GM19328 (cell line): ENCODE measurements at regions not wholly inside any gene's neighbourhood (a gene's known extent, or its start where the extent isn't known, plus 50 kb on each side); places are given as distances from the start of the nearest gene placed in this dataset.
"Not testable (repeated sequence)": the region's sequence is repeated elsewhere in the genome, so short reads cannot be mapped to it uniquely, and the experiment has no call there.

Experiments
- ATAC-seq: cut with Tn5 transposase; IDR thresholded peaks from one replicate; pipeline ENCODE4 v1.9.1; 2021; ENCODE audit warnings: mild to moderate bottlenecking, moderate library complexity; ENCODE audit not compliant: unreplicated experiment

DNA sequence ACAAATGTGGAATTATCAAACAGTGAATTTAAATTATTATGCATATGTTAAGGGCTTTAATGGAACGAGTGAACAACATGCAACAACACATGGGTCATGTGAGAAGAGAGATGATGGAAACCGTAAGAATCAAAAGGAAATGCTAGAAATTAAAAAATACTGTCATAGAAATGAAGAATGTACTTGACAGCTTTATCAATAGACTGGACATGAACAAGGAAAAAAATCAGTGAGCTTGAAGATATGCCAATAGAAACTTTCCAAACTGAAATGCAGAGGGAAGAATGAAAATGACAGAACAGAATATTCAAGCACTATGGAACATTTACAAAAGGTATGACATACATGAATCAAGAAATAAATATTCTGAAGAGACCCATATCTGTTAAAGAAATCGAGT lies 117.7 kb upstream of the KCNJ3 start:
- no peak for ATAC-seq

DNA sequence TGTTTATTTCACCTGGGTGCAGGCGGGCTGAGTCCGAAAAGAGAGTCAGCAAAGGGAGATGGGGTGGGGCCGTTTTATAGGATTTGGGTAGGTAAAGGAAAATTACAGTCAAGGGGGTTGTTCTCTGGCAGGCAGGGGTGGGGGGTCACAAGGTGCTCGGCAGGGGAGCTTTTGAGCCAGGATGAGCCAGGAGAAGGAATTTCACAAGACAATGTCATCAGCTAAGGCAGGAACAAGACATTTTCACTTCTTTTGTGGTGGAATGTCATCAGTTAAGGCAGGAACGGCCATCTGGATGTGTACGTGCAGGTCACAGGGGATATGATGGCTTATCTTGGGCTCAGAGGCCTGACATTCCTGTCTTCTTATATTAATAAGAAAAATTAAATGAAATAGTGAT lies 115.8 kb upstream of the KCNJ3 start:
- ATAC-seq, result not testable (repeated sequence)

DNA sequence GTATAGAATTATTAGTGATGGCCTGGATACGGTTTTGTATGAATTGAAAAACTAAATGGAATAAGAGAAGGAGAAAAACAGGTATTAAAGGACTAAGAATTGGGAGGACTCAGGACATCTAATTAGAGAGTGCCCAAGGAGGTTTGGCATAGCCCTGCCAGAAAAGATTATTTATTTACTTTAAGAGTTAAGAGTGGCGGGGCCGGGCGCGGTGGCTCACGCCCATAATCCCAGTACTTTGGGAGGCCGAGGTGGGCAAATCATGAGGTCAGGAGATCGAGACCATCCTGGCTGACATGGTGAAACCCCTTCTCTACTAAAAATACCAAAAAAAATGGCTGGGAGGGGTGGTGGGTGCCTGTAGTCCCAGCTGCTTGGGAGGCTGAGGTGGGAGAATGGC lies 115.2 kb upstream of the KCNJ3 start:
- ATAC-seq, result not testable (repeated sequence)

DNA sequence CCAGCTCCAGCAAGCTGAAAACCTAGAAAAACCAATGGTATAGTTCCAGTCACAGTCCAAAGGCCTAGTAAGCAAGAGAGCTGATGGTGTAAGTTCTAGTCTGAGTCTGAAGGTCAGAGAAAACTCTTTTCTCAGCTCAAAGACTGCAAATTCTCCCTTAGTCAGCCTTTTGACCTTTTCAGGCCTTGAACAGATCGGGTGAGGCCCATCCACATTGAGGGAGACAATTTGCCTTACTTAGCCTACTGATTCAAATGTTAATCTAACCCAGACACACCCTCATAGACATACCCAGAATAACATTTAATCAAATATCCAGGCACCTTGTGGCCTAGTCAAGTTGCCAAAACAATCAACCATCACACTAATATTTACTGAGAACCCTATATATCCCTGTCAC lies 110.8 kb upstream of the KCNJ3 start:
- no peak for ATAC-seq

DNA sequence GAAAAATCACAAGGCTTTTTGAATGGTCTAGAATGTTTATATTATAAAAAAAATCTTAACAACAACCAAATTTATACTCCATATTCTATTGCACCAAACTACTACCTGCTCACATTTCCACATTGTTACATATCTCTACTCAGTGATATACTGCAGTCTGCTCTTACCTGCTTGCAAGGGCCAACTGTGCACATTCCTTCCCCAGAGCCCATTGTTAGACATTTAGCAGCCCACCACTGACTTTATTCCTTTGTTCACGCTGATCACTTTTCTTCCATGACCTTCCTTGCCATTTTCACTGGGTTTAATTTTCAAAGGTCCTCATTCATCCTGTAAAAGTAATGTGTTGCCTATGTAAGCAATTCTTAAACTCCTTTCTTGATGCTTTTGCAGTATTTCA lies 109.7 kb upstream of the KCNJ3 start:
- no peak for ATAC-seq

DNA sequence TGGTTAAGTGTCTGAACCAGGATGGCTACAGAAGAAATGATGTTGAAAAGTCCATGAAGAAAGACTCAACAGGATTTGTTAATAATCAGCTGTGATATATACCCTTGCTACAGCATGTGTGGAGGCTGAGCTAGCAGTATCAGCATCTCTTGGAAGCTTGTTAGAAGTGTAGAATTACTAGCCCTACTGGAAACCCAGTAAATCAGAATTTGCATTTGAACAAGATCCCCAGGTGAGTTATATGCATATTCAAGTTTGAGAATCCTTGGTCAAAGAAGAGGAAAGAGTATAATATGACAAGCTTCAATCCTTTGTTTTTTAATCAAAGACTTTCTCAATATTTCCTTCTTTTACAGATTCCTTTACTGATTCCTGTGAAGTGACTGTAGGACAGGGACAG lies 109.0 kb upstream of the KCNJ3 start:
- no peak for ATAC-seq

DNA sequence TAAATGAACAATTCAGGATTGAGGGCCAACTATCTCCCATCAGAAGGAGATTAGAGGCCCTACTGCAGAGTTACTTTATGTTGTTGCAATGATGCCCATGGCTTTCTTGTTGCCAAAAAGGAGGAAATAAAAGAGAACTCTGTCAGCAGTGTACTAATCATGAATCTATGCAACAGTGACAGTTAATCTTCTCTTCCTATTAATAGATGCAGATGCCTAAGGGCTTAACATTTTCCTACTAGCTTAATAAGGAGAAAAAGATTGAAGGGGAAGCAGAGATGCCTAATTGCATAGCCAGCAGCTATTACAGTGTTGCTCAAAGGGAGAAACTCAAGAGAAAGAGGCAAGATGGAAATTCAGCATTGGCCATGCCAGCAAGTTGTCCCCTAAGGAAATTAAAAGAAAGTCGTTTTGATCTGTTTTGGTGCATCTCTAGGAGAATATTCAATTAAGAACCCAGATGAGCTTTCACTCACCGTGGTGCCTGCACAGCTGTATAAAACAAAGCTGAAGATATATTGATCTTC lies 107.1 kb upstream of the KCNJ3 start:
- ATAC-seq, result no peak

DNA sequence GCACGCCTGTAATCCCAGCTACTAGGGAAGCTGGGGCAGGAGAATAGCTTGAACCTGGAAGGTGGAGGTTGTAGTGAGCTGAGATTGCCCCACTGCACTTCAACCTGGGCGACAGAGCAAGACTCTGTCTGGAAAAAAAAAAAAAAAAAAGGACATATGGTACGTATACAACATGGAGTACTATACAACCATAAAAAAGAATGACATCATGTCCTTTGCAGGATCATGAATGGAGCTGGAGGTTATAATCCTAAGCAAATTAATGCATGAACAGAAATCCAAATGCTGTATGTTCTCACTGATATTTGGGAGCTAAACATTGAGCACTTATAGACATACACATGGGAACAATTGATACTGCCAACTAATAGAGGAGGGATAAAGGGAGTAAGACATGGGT lies 99.3 kb upstream of the KCNJ3 start:
- ATAC-seq, result no peak

DNA sequence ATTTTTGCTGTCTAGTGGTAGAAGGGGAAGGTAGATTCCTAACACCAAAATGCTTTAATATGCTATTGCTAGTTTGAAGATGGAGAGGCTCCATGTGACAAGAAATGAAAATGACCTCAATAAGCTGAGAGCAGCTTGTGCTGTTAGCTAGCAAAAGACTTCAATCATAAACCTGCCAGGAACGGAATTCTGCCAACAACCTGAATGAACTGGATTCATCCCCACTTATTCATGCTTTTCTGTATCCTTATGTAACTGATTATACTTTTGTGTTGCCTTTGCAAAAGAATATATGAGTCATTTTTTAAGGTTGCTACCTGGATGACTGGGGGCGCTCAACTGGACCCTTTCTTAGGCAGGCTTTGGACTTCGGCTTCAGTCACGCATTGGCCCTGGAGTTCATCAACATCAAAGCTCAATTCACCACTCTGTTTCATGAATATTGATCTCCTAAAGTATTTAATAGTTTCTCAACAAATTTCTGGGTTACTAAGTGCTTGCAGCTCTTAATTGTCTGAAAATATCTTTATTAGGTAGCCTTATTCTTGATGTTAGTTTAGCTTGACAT lies 97.5 kb upstream of the KCNJ3 start:
- no peak for ATAC-seq

DNA sequence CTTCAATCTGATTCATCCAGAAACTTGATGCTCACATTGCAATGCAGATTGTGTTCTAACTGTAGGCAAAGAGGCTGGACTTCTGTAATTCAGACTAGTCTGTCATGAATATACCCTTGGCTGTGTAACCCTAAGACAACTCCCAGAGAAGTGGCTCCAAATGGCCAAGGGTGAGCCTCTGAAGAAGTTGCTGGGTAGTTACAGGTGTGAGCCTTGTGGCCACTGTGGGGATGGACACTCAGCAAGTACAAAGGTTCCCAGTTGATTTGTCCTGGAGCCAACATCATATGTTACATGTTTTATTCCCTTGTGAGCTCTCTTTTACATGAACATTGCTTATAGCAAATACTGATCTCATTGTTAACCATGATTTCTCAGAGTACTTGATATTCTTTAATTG lies 94.8 kb upstream of the KCNJ3 start:
- ATAC-seq, result no peak

DNA sequence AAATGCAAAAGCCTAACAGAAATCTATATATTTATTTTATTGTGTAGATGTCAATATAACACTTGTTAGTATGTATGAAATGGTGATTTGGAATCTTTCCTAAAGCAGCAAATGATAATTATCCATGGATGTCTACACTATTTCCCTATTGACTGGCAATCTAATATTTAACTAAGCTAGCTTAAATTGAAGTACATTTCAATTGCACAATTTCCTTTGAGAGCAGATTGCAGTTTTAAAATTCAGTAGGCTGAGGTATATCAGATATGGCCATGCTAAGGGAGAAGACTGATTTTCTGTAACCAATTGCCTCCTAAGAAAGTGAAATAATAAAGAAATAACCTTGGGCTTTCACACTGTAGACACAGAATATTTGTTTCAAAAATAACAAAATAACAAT lies 90.1 kb upstream of the KCNJ3 start:
- no peak for ATAC-seq

DNA sequence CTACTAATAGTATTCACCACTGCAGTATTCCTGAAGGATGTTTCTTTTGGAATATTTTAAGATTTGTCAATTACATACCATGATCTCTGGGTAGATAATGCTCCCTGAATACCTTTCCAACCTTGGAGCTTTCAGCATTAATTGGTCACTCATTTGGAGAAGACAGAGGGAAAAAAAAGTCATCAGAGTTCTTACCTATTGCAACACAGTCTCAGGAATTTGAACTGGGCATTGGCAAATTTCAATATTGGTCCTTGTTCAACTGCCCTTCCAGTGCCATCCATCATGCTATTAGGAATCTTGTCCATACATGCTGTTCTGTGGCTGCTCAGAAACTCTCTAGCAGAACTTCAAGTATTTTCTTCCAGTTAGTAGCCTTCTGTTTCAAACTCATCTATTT lies 83.6 kb upstream of the KCNJ3 start:
- no peak for ATAC-seq

DNA sequence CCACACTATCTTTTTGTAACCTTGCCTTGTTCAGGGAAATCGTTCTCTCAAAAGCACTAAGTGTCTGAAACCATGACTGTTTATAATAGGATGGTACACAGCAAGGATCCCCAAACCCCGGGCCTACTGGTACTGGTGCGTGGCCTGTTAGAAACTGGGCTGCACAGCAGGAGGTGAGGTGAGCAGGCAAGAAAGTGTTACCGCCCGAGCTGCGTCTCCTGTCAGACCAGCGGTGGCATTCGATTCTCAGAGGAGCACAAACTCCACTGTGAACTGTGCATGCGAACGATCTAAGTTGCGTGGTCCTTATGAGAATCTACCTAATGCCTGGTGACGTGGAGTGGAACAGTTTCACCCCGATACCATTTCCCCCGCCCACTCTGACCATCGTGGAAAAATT lies 81.8 kb upstream of the KCNJ3 start:
- no peak for ATAC-seq

DNA sequence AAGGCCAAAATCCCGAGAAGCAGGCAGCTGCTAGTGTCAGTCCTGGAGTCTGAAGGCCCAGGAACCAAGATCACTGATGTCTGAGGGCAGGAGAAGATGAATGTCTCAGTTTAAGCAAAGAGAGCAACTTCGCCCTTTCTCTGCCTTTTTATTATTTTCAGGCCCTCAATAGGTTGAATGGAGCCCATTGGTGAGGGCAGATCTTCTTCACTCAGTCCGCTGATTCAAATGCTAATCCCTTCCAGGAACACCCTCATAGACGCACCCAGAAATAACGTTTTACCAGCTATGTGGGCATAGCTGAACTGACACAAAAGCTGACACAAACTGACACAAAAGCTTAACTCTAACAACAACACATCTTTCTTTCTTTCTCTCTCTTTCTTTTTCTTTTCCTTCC lies 78.0 kb upstream of the KCNJ3 start:
- ATAC-seq, result no peak

DNA sequence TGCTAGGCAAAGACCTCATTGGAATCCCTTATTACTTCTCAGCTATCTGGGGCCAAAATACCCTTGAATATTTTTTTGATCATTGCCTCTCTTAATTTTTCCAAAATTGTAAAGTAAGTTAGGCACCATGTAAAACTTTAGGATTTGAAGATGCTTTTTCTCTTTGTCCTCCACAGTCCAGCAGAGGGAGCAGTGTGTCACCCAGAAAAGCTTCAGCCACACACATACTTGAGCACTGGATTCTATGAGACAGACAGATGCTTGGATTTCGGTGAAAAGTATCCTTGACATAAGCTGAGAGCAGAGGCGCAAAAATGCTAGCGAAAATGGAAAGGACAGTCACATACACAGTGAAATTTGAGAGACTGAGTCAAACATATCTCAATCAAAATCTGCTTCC lies 74.7 kb upstream of the KCNJ3 start:
- peak; percentile 66 for ATAC-seq

DNA sequence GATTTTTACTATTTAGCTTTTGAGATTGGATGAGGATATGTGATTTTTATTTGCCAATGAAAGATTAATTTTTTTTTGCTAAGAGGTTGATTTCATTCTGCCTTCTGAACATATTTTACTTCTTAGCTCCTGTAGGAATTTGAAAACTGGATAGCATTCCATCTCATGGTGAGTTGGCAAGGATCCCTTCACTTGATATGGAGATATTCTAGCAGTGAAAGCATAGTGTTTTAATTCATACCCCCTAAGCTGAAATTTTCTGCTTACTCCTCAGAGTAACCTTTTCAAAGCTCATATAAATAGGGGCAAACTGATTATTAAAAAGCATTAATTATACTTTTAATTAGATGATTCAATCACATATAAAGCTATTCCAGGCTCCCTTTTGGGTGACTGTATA lies 61.0 kb upstream of the KCNJ3 start:
- no peak for ATAC-seq

DNA sequence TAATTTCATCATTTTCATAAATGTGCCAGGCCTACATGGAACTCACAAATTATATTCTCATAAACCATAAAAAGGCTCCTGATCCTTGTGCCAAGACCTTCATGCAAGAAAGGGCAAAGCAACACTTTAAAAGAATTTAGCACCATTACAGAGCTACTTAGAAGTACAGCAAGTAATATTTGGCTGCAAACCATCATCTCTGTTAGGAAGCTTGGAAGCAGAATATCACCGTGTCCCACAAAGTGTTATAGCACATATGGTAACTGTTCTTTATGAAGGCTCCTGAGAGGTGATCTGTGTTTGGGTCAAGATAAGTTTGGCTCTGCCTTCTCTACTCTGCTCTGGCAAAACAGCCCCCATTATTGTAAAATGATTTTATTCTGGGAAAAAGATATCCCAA lies 59.7 kb upstream of the KCNJ3 start:
- ATAC-seq, result no peak

DNA sequence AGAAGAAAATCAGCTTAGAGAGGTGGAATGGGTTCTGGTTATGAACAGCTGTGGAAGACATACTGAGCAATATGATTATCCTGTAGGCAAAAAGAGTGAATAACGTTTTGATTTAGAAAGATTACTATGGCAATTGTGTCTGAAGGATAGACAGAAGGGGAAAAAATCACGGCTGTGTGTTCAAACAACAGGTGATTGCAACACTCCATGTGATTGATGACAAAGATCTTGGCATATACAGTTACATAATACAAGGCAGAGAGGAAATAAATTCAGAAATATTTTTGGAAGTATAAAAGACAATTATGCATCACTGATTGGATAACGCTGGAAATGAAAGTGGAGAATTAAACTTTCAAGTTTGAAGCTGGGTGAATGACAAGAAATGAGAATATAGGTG lies 58.5 kb upstream of the KCNJ3 start:
- no peak for ATAC-seq
